ENCODE measurements at regions not wholly inside any gene's neighbourhood (a gene's known extent, or its start where the extent isn't known, plus 50 kb on each side); places are given as distances from the start of the nearest gene placed in this dataset.

DNA sequence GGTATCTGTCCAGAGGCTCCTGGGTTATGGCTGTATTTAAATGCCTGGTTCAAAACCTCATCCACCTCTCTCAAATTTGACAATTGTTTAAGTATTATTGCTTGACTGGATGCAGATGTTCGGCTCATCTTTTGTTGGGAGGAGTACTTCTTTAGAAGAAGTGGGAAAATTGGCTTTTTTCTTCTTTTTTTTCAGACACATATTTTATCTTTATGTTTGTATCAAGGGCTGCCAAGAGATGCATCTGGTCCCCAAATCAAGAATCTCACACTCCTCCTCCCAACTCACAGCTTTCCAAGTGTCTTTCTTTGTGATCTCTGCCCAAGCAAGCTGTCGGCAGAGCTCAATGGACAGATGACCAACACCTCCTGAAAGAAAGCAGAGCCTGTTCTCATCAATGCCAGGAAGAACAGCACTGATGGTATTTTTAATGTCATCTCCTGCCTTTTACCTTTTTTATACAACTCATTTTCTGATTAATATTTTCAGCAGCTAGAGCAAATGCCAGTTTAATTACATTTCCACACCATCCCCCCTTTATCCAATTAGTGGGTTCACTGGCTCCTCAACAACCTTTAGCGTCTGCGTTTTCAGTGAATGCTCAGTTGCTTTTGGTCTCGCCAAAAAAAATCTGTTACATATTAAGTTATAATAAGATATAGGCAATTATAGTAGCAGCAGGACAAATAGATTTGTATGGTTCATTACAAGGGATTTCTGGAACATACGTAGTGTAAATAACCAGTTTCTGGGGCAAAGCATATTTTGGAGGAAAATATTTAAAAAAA, 110.3 kb upstream of the SLIT3 start:
- H3K27me3 ChIP-seq (ENCODE audit: insufficient read depth, low read length, poor library complexity), result peaks cover 19% of the 10 kb centered on the region
- no peak overlapping the region for H3K9ac ChIP-seq (ENCODE audit: low read depth, low read length)
- no peaks in the 10 kb centered on the region for H3K9me3 ChIP-seq (ENCODE audit: insufficient read depth, low read length, severe bottlenecking)
- H2AFZ ChIP-seq (ENCODE audit: low read depth, low read length), result no peak overlapping the region
- H3K27ac ChIP-seq (ENCODE audit: low read length), result no peak overlapping the region
- no peaks in the 10 kb centered on the region for H3K4me1 ChIP-seq (ENCODE audit: insufficient read depth, low read length)
- DNase-seq (no peak), ATAC-seq (ENCODE audit: insufficient read depth, low read depth) (no peak)
- H3K79me2 ChIP-seq (ENCODE audit: insufficient read depth, low read length), result no peaks in the 10 kb centered on the region
- TF ChIP-seq, protein P1, sequence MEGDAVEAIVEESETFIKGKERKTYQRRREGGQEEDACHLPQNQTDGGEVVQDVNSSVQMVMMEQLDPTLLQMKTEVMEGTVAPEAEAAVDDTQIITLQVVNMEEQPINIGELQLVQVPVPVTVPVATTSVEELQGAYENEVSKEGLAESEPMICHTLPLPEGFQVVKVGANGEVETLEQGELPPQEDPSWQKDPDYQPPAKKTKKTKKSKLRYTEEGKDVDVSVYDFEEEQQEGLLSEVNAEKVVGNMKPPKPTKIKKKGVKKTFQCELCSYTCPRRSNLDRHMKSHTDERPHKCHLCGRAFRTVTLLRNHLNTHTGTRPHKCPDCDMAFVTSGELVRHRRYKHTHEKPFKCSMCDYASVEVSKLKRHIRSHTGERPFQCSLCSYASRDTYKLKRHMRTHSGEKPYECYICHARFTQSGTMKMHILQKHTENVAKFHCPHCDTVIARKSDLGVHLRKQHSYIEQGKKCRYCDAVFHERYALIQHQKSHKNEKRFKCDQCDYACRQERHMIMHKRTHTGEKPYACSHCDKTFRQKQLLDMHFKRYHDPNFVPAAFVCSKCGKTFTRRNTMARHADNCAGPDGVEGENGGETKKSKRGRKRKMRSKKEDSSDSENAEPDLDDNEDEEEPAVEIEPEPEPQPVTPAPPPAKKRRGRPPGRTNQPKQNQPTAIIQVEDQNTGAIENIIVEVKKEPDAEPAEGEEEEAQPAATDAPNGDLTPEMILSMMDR (IDR thresholded peaks at IDR 0.05; ENCODE audit: borderline replicate concordance, extremely low read depth, low read length, poor library complexity, severe bottlenecking), result no peak
- TF ChIP-seq EZH2 (IDR thresholded peaks at IDR 0.05; ENCODE audit: borderline replicate concordance, low read depth, low read length, severe bottlenecking), result no peak
- H3K36me3 ChIP-seq (ENCODE audit: insufficient read depth, low read length), result no peaks in the 10 kb centered on the region
- no peak overlapping the region for H3K4me2 ChIP-seq (ENCODE audit: insufficient read depth, low read length)
- no peaks in the 10 kb centered on the region for H4K20me1 ChIP-seq (ENCODE audit: insufficient read depth, low read length)
- H3K4me3 ChIP-seq (ENCODE audit: low read depth in 1 of 2, low read length in 2 of 2), result no peak overlapping the region

DNA sequence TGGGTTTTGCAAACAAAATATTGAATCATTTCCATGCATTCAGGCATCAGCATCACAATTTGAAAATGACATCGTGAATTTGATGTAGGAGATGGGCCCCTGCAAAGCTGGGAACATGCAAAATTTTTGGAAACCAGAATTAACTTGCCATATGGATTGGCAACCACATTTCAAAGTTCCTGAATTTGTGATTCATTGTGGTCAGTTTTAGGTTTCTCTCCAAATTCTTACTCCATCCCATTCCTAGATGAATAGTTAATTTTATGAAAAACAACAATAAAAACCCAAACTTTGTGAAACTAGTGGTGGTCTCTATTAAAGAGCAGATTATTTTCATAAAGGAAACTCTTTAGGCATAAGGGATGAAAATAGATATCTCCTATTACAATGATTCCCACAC, 107.8 kb upstream of the SLIT3 start:
- no peaks in the 10 kb centered on the region for H4K20me1 ChIP-seq (ENCODE audit: insufficient read depth, low read length)
- no peaks in the 10 kb centered on the region for H3K79me2 ChIP-seq (ENCODE audit: insufficient read depth, low read length)
- H3K9me3 ChIP-seq (ENCODE audit: insufficient read depth, low read length, severe bottlenecking), result no peaks in the 10 kb centered on the region
- TF ChIP-seq, protein P1 (IDR thresholded peaks at IDR 0.05; ENCODE audit: borderline replicate concordance, extremely low read depth, low read length, poor library complexity, severe bottlenecking), result no peak
- TF ChIP-seq EZH2 (IDR thresholded peaks at IDR 0.05; ENCODE audit: borderline replicate concordance, low read depth, low read length, severe bottlenecking), result no peak
- no peak overlapping the region for H3K27ac ChIP-seq (ENCODE audit: low read length)
- H3K27me3 ChIP-seq (ENCODE audit: insufficient read depth, low read length, poor library complexity), result peaks cover 21% of the 10 kb centered on the region
- H3K36me3 ChIP-seq (ENCODE audit: insufficient read depth, low read length), result no peaks in the 10 kb centered on the region
- DNase-seq (no peak), ATAC-seq (ENCODE audit: insufficient read depth, low read depth) (no peak)
- no peaks in the 10 kb centered on the region for H3K4me1 ChIP-seq (ENCODE audit: insufficient read depth, low read length)
- H3K4me3 ChIP-seq (ENCODE audit: low read depth in 1 of 2, low read length in 2 of 2), result no peak overlapping the region
- no peak overlapping the region for H3K4me2 ChIP-seq (ENCODE audit: insufficient read depth, low read length)
- H3K9ac ChIP-seq (ENCODE audit: low read depth, low read length), result no peak overlapping the region
- H2AFZ ChIP-seq (ENCODE audit: low read depth, low read length), result no peak overlapping the region

DNA sequence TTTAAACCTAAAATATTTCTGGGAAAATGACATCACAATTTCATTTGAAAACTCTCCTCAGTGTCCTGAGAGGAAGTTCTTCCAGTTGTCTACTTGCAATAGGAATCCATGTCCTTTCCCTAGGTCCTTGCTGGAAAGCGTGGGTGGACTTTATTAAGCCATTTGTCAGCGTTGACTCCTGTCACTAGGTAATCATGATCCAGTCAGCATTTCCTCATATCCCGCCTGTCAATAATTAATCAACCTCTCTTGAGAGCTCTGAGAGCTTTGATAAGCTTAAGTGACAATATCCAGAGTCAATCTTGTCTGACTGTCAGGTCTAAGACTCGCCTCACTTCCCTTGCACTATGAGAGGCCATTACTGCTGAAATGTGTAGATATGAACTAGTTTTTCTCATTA, 107.2 kb upstream of the SLIT3 start:
- H2AFZ ChIP-seq (ENCODE audit: low read depth, low read length), result no peak overlapping the region

More for the DNA sequence above, 107.2 kb upstream of the SLIT3 start:
- Histone ChIP-seq H3K4me3 (ENCODE audit: low read depth in 1 of 2, low read length in 2 of 2) (no peak overlapping the region), H3K36me3 (ENCODE audit: insufficient read depth, low read length) (no peaks in the 10 kb centered on the region), H3K9ac (ENCODE audit: low read depth, low read length) (no peak overlapping the region), H3K27me3 (ENCODE audit: insufficient read depth, low read length, poor library complexity) (peaks cover 23% of the 10 kb centered on the region), H3K4me2 (ENCODE audit: insufficient read depth, low read length) (no peak overlapping the region), H3K9me3 (ENCODE audit: insufficient read depth, low read length, severe bottlenecking) (no peaks in the 10 kb centered on the region), H3K27ac (ENCODE audit: low read length) (no peak overlapping the region), H4K20me1 (ENCODE audit: insufficient read depth, low read length) (no peaks in the 10 kb centered on the region), H3K79me2 (ENCODE audit: insufficient read depth, low read length) (no peaks in the 10 kb centered on the region), H3K4me1 (ENCODE audit: insufficient read depth, low read length) (no peaks in the 10 kb centered on the region)
- DNase-seq (no peak), ATAC-seq (ENCODE audit: insufficient read depth, low read depth) (no peak)
- TF ChIP-seq, protein P1 (IDR thresholded peaks at IDR 0.05; ENCODE audit: borderline replicate concordance, extremely low read depth, low read length, poor library complexity, severe bottlenecking), result no peak
- no peak for TF ChIP-seq EZH2 (IDR thresholded peaks at IDR 0.05; ENCODE audit: borderline replicate concordance, low read depth, low read length, severe bottlenecking)
